CD4-positive, alpha-beta T cell (primary cell): ENCODE measurements at regions not wholly inside any gene's neighbourhood (a gene's known extent, or its start where the extent isn't known, plus 50 kb on each side); places are given as distances from the start of the nearest gene placed in this dataset.

Experiments used
- ATAC-seq: fragments of 200-7000 bp; cut with Tn5 transposase; one replicate; pipeline ENCODE4 v1.10.0; 2022; ENCODE audit warnings: mild to moderate bottlenecking; ENCODE audit not compliant: poor library complexity
- CTCF ChIA-PET: fragments of 350-600 bp; sonication (Branson Sonifier 250); formaldehyde crosslinking; loops from one replicate; lab custom pipeline; 2021; ENCODE audit warnings: antibody characterized with exemption, inconsistent platforms; lab: Charles Lee
- POLR2A ChIA-PET: fragments of 350-600 bp; sonication (Branson Sonifier 250); formaldehyde crosslinking; loops from one replicate; lab custom pipeline; 2021; ENCODE audit warnings: antibody characterized with exemption, inconsistent platforms; lab: Charles Lee
- DNase-seq, 14 experiments: peaks; one replicate each; pipeline ENCODE4 v3.0.0-alpha.2; 2013 to 2020; ENCODE audit warnings: mixed read lengths in 2 of 14
- H3K27ac ChIP-seq, 2 donors: one replicate each; pipeline versions ENCODE4 v1.5.1 to v1.7.0; 2013; ENCODE audit warnings: low read length in 2 of 2, low read depth in 1 of 2, mild to moderate bottlenecking in 1 of 2
- H3K27me3 ChIP-seq, 2 experiments: 1 replicate in 1 of 2; 2 replicates in 1 of 2; pipeline versions ENCODE4 v1.6.1 to v1.7.0; 2013; ENCODE audit warnings: low read length in 2 of 2, control low read depth in 1 of 2, mild to moderate bottlenecking in 1 of 2, moderate library complexity in 1 of 2; ENCODE audit not compliant: insufficient read depth in 2 of 2, control insufficient read depth in 1 of 2
- H3K36me3 ChIP-seq: one replicate; pipeline ENCODE4 v1.6.1; 2013; ENCODE audit warnings: low read length, control low read depth; ENCODE audit not compliant: insufficient read depth
- H3K4me1 ChIP-seq: one replicate; pipeline ENCODE4 v1.6.1; 2013; ENCODE audit warnings: low read length, control low read depth; ENCODE audit not compliant: insufficient read depth
- H3K4me3 ChIP-seq: one replicate; pipeline ENCODE4 v1.5.1; 2013; ENCODE audit warnings: mild to moderate bottlenecking, low read length, moderate library complexity
- H3K9me3 ChIP-seq, 2 experiments: 1 replicate in 1 of 2; 2 replicates in 1 of 2; pipeline versions ENCODE4 v1.6.1 to v1.7.0; 2013; ENCODE audit warnings: low read length in 2 of 2, mild to moderate bottlenecking in 2 of 2, control low read depth in 1 of 2, moderate library complexity in 1 of 2; ENCODE audit not compliant: control insufficient read depth in 1 of 2, insufficient read depth in 1 of 2
- H3K27ac Mint-ChIP-seq: one replicate; pipeline ENCODE4 v1.8.0; 2020; ENCODE audit warnings: mixed read lengths
- H3K27me3 Mint-ChIP-seq: one replicate; pipeline ENCODE4 v1.8.0; 2021; ENCODE audit warnings: mixed read lengths
- H3K36me3 Mint-ChIP-seq: one replicate; pipeline ENCODE4 v1.8.0; 2021; ENCODE audit warnings: low read depth, mixed read lengths
- H3K4me1 Mint-ChIP-seq: one replicate; pipeline ENCODE4 v1.8.0; 2021; ENCODE audit warnings: low read depth, mixed read lengths
- H3K4me3 Mint-ChIP-seq: one replicate; pipeline ENCODE4 v1.8.0; 2020; ENCODE audit warnings: mild to moderate bottlenecking, mixed read lengths
- H3K9me3 Mint-ChIP-seq: one replicate; pipeline ENCODE4 v1.8.0; 2020; ENCODE audit warnings: mixed read lengths
- intact Hi-C, 2 experiments: fragments of 100-400 bp; cut with DNase I in 1 of 2; cut with micrococcal nuclease in 1 of 2; formaldehyde crosslinking; loops; one replicate each; pipeline versions ENCODE4 v1.15.1 to v1.9.0; 2023 to 2025; cut with DNase I, micrococcal nuclease
- TF ChIP-seq, protein P1 (sequence below): fragments of 200-600 bp; IDR thresholded peaks from one replicate; pipeline ENCODE4 v1.8.0; 2022; ENCODE audit warnings: antibody characterized with exemption, mild to moderate bottlenecking

DNA sequence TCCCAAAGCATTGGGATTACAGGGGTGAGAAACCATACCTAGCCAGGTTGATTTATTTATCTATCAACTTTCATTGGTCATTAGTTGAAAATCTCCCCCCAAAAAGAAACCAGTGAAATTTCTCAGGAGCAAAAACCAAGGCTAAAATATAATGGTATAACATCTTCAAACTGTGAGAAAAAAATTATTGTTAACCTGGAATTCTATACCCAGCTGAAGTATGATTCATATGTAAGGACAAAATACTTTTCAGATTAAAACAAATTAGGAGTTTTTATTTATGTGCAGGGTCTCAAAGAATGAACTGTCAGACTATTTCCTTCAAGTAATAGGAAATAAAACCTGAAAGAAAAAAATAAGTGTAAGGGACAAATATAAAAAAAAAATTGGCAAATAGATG is 1053.9 kb downstream of the UQCRFS1 start:
- H3K27me3 ChIP-seq, result no peaks in the 10 kb centered on the region
- TF ChIP-seq, protein P1, sequence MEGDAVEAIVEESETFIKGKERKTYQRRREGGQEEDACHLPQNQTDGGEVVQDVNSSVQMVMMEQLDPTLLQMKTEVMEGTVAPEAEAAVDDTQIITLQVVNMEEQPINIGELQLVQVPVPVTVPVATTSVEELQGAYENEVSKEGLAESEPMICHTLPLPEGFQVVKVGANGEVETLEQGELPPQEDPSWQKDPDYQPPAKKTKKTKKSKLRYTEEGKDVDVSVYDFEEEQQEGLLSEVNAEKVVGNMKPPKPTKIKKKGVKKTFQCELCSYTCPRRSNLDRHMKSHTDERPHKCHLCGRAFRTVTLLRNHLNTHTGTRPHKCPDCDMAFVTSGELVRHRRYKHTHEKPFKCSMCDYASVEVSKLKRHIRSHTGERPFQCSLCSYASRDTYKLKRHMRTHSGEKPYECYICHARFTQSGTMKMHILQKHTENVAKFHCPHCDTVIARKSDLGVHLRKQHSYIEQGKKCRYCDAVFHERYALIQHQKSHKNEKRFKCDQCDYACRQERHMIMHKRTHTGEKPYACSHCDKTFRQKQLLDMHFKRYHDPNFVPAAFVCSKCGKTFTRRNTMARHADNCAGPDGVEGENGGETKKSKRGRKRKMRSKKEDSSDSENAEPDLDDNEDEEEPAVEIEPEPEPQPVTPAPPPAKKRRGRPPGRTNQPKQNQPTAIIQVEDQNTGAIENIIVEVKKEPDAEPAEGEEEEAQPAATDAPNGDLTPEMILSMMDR, result no peak
- Mint-ChIP-seq H3K27ac (no peak overlapping the region), H3K9me3 (peaks cover 19% of the 10 kb centered on the region), H3K4me3 (no peak overlapping the region), H3K27me3 (no peaks in the 10 kb centered on the region), H3K4me1 (no peaks in the 10 kb centered on the region), H3K36me3 (no peaks in the 10 kb centered on the region)
- no peak for ATAC-seq
- POLR2A ChIA-PET, result no interaction called here
- no peak overlapping the region for H3K4me3 ChIP-seq
- no peaks in the 10 kb centered on the region for H3K4me1 ChIP-seq
- no peak for DNase-seq
- intact Hi-C loops, result no loop called here
- H3K36me3 ChIP-seq, result no peaks in the 10 kb centered on the region
- H3K9me3 ChIP-seq, result peaks cover 0 to 11% of the 10 kb centered on the region in 2 experiments
- CTCF ChIA-PET, result no interaction called here
- no peak overlapping the region for H3K27ac ChIP-seq

DNA sequence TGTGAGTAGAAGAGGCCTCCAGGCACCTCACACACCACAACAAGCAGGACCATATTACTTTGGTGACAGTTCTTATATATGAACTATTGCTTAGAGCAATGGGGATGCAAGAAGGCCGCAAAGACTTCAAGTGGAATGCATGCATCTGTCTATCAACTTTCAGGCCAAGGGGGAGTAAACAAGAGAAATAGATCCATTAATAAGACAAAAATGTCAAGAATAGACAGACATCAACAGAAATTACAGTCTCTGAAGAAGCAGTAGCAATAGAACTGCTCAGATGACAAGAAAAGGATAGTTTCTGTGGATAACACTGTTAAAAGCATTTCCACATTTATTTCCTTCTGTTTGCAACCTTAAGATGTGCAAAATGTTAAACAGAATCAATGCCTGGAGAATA is 1057.7 kb downstream of the UQCRFS1 start:
- Histone ChIP-seq H3K4me3 (no peak overlapping the region), H3K27me3 (no peaks in the 10 kb centered on the region), H3K27ac (no peak overlapping the region), H3K9me3 (peaks cover 5 to 11% of the 10 kb centered on the region in 2 experiments), H3K4me1 (no peaks in the 10 kb centered on the region), H3K36me3 (no peaks in the 10 kb centered on the region)
- no peaks in the 10 kb centered on the region for H3K36me3 Mint-ChIP-seq
- no peak overlapping the region for H3K4me3 Mint-ChIP-seq
- no peaks in the 10 kb centered on the region for H3K27me3 Mint-ChIP-seq
- intact Hi-C loops, result no loop called here
- ATAC-seq (no peak), DNase-seq (no peak)
- H3K4me1 Mint-ChIP-seq, result no peaks in the 10 kb centered on the region
- ChIA-PET CTCF (no interaction called here), POLR2A (no interaction called here)
- H3K27ac Mint-ChIP-seq, result no peak overlapping the region
- peaks cover 15% of the 10 kb centered on the region for H3K9me3 Mint-ChIP-seq
- TF ChIP-seq, protein P1, result no peak

DNA sequence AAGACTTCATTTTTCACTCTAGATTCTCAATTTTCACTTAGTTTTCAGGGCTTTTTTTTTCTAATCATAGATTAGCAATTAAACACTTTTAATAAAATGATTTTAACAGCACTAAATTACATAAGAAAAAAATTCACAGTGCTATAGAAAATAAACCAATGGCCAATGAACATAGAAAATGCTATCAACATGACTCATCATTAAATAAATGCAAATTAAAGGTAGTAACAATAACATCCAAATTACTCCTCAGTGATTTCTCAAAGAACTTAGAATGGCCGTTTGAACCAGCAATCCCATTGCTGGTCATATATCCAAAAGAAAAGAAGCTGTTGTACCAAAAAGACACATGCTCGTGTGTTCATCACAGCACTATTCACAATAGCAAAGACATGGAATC is 1058.9 kb downstream of the UQCRFS1 start:
- ATAC-seq, result no peak
- Histone ChIP-seq H3K9me3 (peaks cover 8 to 10% of the 10 kb centered on the region in 2 experiments), H3K27ac (no peak overlapping the region), H3K4me3 (no peak overlapping the region), H3K36me3 (no peaks in the 10 kb centered on the region), H3K4me1 (no peaks in the 10 kb centered on the region), H3K27me3 (no peaks in the 10 kb centered on the region)
- ChIA-PET CTCF (no interaction called here), POLR2A (no interaction called here)
- Mint-ChIP-seq H3K9me3 (peaks cover 11% of the 10 kb centered on the region), H3K4me1 (no peaks in the 10 kb centered on the region), H3K27me3 (no peaks in the 10 kb centered on the region), H3K36me3 (no peaks in the 10 kb centered on the region), H3K27ac (no peak overlapping the region), H3K4me3 (no peak overlapping the region)
- TF ChIP-seq, protein P1, result no peak
- DNase-seq, result no peak
- intact Hi-C loops, result no loop called here
